ENCODE measurements at regions not wholly inside any gene's neighbourhood (a gene's known extent, or its start where the extent isn't known, plus 50 kb on each side); places are given as distances from the start of the nearest gene placed in this dataset.

DNA sequence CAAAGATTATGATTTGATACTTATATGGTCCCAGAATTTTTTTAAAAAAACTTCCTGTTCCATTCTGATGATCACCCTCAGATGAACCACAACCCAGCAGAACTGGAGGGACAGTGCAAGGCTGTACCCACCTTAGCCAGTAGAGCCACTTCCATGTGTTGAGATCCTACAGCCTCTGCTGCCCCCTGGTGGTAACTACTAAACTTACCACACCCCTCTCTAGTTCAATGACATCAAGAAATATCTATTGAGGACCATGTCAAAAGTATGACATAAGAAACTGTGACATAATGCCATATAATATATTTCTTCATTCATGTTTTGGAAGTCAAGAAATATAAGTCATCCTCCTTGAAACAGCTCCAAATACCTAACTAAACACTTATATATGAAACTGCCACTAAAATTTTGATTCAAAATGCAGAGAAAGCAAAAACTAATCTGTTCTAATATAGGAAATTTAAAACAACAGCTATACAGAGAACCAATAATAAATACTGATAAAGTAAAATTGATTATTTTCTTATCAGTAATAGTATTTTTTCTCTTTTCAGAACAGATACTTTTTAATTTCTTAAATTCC is 412.6 kb downstream of the KCTD12 start:
- Histone ChIP-seq H3K27ac (no peak overlapping the region), H3K36me3 (ENCODE audit: insufficient read depth, low read length) (no peaks in the 10 kb centered on the region), H3K4me3 (no peak overlapping the region), H3K9me3 (ENCODE audit: low read depth, low read length) (no peaks in the 10 kb centered on the region), H3K9ac (ENCODE audit: insufficient read length) (no peak overlapping the region)
- DNase-seq (ENCODE audit: low read depth, low spot score), result peak; percentile 44
- TF ChIP-seq FOXP2 (optimal IDR thresholded peaks at IDR 0.05; ENCODE audit: control extremely low read depth, extremely low read length, insufficient read depth) (no peak), POLR2AphosphoS5 (IDR thresholded peaks at IDR 0.05; ENCODE audit: borderline replicate concordance, low read depth, low read length) (no peak), EZH2 (IDR thresholded peaks at IDR 0.05) (no peak)

- Histone ChIP-seq H3K4me3 (no peak overlapping the region), H3K27ac (no peak overlapping the region), H3K9me3 (ENCODE audit: low read depth, low read length) (no peaks in the 10 kb centered on the region), H3K36me3 (ENCODE audit: insufficient read depth, low read length) (no peaks in the 10 kb centered on the region), H3K9ac (ENCODE audit: insufficient read length) (no peak overlapping the region)
- TF ChIP-seq EZH2 (IDR thresholded peaks at IDR 0.05) (no peak), POLR2AphosphoS5 (IDR thresholded peaks at IDR 0.05; ENCODE audit: borderline replicate concordance, low read depth, low read length) (no peak), FOXP2 (optimal IDR thresholded peaks at IDR 0.05; ENCODE audit: control extremely low read depth, extremely low read length, insufficient read depth) (no peak)
- no peak for DNase-seq (ENCODE audit: low read depth, low spot score)
Measured at GRCh38 chr13:76472916-76473315, 413.3 kb downstream of the KCTD12 start.

DNA sequence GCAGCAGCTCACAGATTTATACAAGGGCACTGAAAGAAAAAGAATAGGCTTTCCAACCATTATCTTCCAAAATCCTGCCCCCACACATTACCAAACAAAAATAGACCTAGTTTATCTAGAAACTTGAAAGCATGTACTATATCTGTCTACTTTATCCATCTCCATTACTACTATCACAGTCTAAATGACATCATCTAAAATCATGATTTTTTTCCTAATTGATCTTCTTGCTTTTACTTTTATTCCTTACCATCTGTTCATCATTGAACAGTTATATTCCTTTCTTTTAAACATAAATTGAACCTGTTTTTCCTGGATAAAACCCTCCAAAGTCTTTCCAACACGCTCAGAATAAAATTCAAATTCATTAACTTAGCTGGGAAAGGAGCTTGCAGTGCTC is 414.7 kb downstream of the KCTD12 start:
- no peak for DNase-seq (ENCODE audit: low read depth, low spot score)
- no peaks in the 10 kb centered on the region for H3K36me3 ChIP-seq (ENCODE audit: insufficient read depth, low read length)
- TF ChIP-seq POLR2AphosphoS5 (IDR thresholded peaks at IDR 0.05; ENCODE audit: borderline replicate concordance, low read depth, low read length) (no peak), FOXP2 (optimal IDR thresholded peaks at IDR 0.05; ENCODE audit: control extremely low read depth, extremely low read length, insufficient read depth) (no peak), EZH2 (IDR thresholded peaks at IDR 0.05) (no peak)
- H3K27ac ChIP-seq, result no peak overlapping the region
- no peak overlapping the region for H3K4me3 ChIP-seq
- no peak overlapping the region for H3K9ac ChIP-seq (ENCODE audit: insufficient read length)
- no peaks in the 10 kb centered on the region for H3K9me3 ChIP-seq (ENCODE audit: low read depth, low read length)

GRCh38 chr13:76470991-76471390 is 415.2 kb downstream of the KCTD12 start:
- Histone ChIP-seq H3K9ac (ENCODE audit: insufficient read length) (no peak overlapping the region), H3K9me3 (ENCODE audit: low read depth, low read length) (no peaks in the 10 kb centered on the region), H3K36me3 (ENCODE audit: insufficient read depth, low read length) (no peaks in the 10 kb centered on the region), H3K4me3 (no peak overlapping the region), H3K27ac (no peak overlapping the region)
- DNase-seq (ENCODE audit: low read depth, low spot score), result no peak
- TF ChIP-seq POLR2AphosphoS5 (IDR thresholded peaks at IDR 0.05; ENCODE audit: borderline replicate concordance, low read depth, low read length) (no peak), EZH2 (IDR thresholded peaks at IDR 0.05) (no peak), FOXP2 (optimal IDR thresholded peaks at IDR 0.05; ENCODE audit: control extremely low read depth, extremely low read length, insufficient read depth) (no peak)

DNA sequence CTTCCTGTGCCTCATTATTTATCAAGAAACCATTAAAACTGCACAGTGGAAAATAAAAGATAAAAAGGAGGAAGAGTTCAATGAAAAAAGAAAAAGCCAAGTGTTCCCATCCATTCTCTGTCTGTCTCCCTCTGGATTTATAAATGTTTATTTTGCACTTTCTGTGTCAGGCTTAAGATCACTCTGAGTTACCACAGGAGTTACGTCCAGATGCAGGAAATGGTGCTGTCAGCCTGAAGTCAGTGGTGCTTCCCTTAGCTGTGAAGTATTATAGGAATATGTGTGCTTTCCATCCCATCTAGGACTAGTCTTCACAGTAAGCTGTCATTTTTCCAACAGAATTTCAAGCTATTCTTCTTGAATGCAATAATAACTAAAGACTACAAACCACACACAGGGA is 420.2 kb downstream of the KCTD12 start:
- no peak for DNase-seq (ENCODE audit: low read depth, low spot score)
- no peak overlapping the region for H3K9ac ChIP-seq (ENCODE audit: insufficient read length)
- no peak overlapping the region for H3K4me3 ChIP-seq
- no peak overlapping the region for H3K27ac ChIP-seq
- H3K36me3 ChIP-seq (ENCODE audit: insufficient read depth, low read length), result no peaks in the 10 kb centered on the region
- no peaks in the 10 kb centered on the region for H3K9me3 ChIP-seq (ENCODE audit: low read depth, low read length)
- no peak for TF ChIP-seq FOXP2 (optimal IDR thresholded peaks at IDR 0.05; ENCODE audit: control extremely low read depth, extremely low read length, insufficient read depth)
- TF ChIP-seq POLR2AphosphoS5 (IDR thresholded peaks at IDR 0.05; ENCODE audit: borderline replicate concordance, low read depth, low read length), result no peak
- no peak for TF ChIP-seq EZH2 (IDR thresholded peaks at IDR 0.05)

- no peak for DNase-seq (ENCODE audit: low read depth, low spot score)
Measured at GRCh38 chr13:76463314-76463713, 422.9 kb downstream of the KCTD12 start.

DNA sequence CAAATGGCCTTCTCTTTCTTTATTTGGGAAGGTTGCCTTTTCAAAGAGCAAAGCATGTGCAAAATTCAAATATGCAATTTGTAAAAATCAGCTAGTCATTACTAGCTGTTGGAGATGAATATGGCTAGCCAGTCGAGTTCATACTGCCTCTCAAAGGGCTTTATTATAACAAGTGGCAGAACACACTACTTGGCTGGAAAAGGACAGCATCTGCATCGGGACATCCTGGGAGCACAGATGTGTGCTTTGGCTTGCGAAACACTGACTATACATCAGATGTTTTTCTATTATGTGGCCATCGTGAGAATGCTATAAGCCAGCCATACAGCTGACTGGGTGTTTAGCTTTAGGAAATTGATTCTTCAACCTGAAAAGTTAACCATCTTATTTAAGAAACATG is 424.2 kb downstream of the KCTD12 start:
- no peak for DNase-seq (ENCODE audit: low read depth, low spot score)
- no peak for TF ChIP-seq FOXP2 (optimal IDR thresholded peaks at IDR 0.05; ENCODE audit: control extremely low read depth, extremely low read length, insufficient read depth)
- no peak for TF ChIP-seq EZH2 (IDR thresholded peaks at IDR 0.05)
- no peak for TF ChIP-seq POLR2AphosphoS5 (IDR thresholded peaks at IDR 0.05; ENCODE audit: borderline replicate concordance, low read depth, low read length)

More at GRCh38 chr13:76463314-76463713, 422.9 kb downstream of the KCTD12 start:
- Histone ChIP-seq H3K9me3 (ENCODE audit: low read depth, low read length) (no peaks in the 10 kb centered on the region), H3K36me3 (ENCODE audit: insufficient read depth, low read length) (no peaks in the 10 kb centered on the region), H3K27ac (no peak overlapping the region), H3K9ac (ENCODE audit: insufficient read length) (no peak overlapping the region), H3K4me3 (no peak overlapping the region)
- no peak for TF ChIP-seq EZH2 (IDR thresholded peaks at IDR 0.05)
- no peak for TF ChIP-seq FOXP2 (optimal IDR thresholded peaks at IDR 0.05; ENCODE audit: control extremely low read depth, extremely low read length, insufficient read depth)
- TF ChIP-seq POLR2AphosphoS5 (IDR thresholded peaks at IDR 0.05; ENCODE audit: borderline replicate concordance, low read depth, low read length), result no peak

GRCh38 chr13:76461484-76461883 is 424.7 kb downstream of the KCTD12 start:
- no peak overlapping the region for H3K9ac ChIP-seq (ENCODE audit: insufficient read length)
- H3K27ac ChIP-seq, result no peak overlapping the region
- H3K4me3 ChIP-seq, result no peak overlapping the region
- no peaks in the 10 kb centered on the region for H3K36me3 ChIP-seq (ENCODE audit: insufficient read depth, low read length)
- TF ChIP-seq FOXP2 (optimal IDR thresholded peaks at IDR 0.05; ENCODE audit: control extremely low read depth, extremely low read length, insufficient read depth), result no peak
- TF ChIP-seq POLR2AphosphoS5 (IDR thresholded peaks at IDR 0.05; ENCODE audit: borderline replicate concordance, low read depth, low read length), result no peak
- TF ChIP-seq EZH2 (IDR thresholded peaks at IDR 0.05), result no peak
- no peaks in the 10 kb centered on the region for H3K9me3 ChIP-seq (ENCODE audit: low read depth, low read length)
- no peak for DNase-seq (ENCODE audit: low read depth, low spot score)

More for the DNA sequence above, 424.2 kb downstream of the KCTD12 start:
- Histone ChIP-seq H3K9ac (ENCODE audit: insufficient read length) (no peak overlapping the region), H3K36me3 (ENCODE audit: insufficient read depth, low read length) (no peaks in the 10 kb centered on the region), H3K4me3 (no peak overlapping the region), H3K9me3 (ENCODE audit: low read depth, low read length) (no peaks in the 10 kb centered on the region), H3K27ac (no peak overlapping the region)

- Histone ChIP-seq H3K9ac (ENCODE audit: insufficient read length) (no peak overlapping the region), H3K4me3 (no peak overlapping the region), H3K36me3 (ENCODE audit: insufficient read depth, low read length) (no peaks in the 10 kb centered on the region), H3K9me3 (ENCODE audit: low read depth, low read length) (no peaks in the 10 kb centered on the region), H3K27ac (no peak overlapping the region)
- TF ChIP-seq POLR2AphosphoS5 (IDR thresholded peaks at IDR 0.05; ENCODE audit: borderline replicate concordance, low read depth, low read length), result no peak
- TF ChIP-seq EZH2 (IDR thresholded peaks at IDR 0.05), result no peak
- no peak for TF ChIP-seq FOXP2 (optimal IDR thresholded peaks at IDR 0.05; ENCODE audit: control extremely low read depth, extremely low read length, insufficient read depth)
- DNase-seq (ENCODE audit: low read depth, low spot score), result no peak
Measured at GRCh38 chr13:76459863-76460262, 426.3 kb downstream of the KCTD12 start.
